GM12878 (cell line): ENCODE measurements at regions not wholly inside any gene's neighbourhood (a gene's known extent, or its start where the extent isn't known, plus 50 kb on each side); places are given as distances from the start of the nearest gene placed in this dataset.

ENCODE experiments used
- CBX5 ChIP-seq: sonication (generic); IDR thresholded peaks from 2 replicates; pipeline ENCODE4 v1.6.1; 2016; ENCODE audit warnings: low read depth, moderate library complexity, mild to moderate bottlenecking, inconsistent platforms
- DPF2 ChIP-seq: fragments of 450-650 bp; IDR thresholded peaks from 2 replicates; pipeline ENCODE4 v1.6.1; 2017; ENCODE audit warnings: mild to moderate bottlenecking
- ESRRA ChIP-seq: IDR thresholded peaks from 2 replicates; pipeline ENCODE4 v1.6.1; 2012; ENCODE audit warnings: mild to moderate bottlenecking, low read length, improper control_type of control experiment
- EZH2 ChIP-seq: IDR thresholded peaks from 2 replicates; pipeline ENCODE4 v1.6.1; 2012; ENCODE audit warnings: low read depth, mild to moderate bottlenecking, control low read depth, inconsistent platforms, low read length, borderline replicate concordance; ENCODE audit not compliant: control insufficient read depth
- IKZF2 ChIP-seq, 2 experiments: fragments of 450-650 bp; IDR thresholded peaks; 2 replicates each; pipeline ENCODE4 v1.6.1; 2017; ENCODE audit warnings: mild to moderate bottlenecking in 2 of 2, moderate library complexity in 2 of 2
- JUND ChIP-seq: IDR thresholded peaks from 2 replicates; pipeline ENCODE4 v1.6.1; 2012; ENCODE audit warnings: low read depth, mild to moderate bottlenecking, low read length, improper control_type of control experiment, moderate library complexity
- MEF2B ChIP-seq: fragments of 450-650 bp; IDR thresholded peaks from 2 replicates; pipeline ENCODE4 v1.6.1; 2018; ENCODE audit warnings: mild to moderate bottlenecking, moderate library complexity; ENCODE audit not compliant: partially characterized antibody, poor library complexity, severe bottlenecking
- MYB ChIP-seq: fragments of 150-350 bp; IDR thresholded peaks from 2 replicates; pipeline ENCODE4 v1.6.1; 2014; ENCODE audit warnings: mild to moderate bottlenecking, low read depth, low read length, borderline replicate concordance
- MYC ChIP-seq: IDR thresholded peaks from 2 replicates; pipeline ENCODE4 v1.6.1; 2011; ENCODE audit warnings: mild to moderate bottlenecking, low read length, moderate library complexity, inconsistent platforms; ENCODE audit not compliant: insufficient read depth, insufficient replicate concordance, insufficient read length, severe bottlenecking
- NR2C1 ChIP-seq: fragments of 450-650 bp; IDR thresholded peaks from 2 replicates; pipeline ENCODE4 v1.6.1; 2017; ENCODE audit warnings: antibody characterized with exemption, mild to moderate bottlenecking, moderate library complexity
- PAX8 ChIP-seq: fragments of 450-650 bp; IDR thresholded peaks from 2 replicates; pipeline ENCODE4 v1.6.1; 2017; ENCODE audit warnings: mild to moderate bottlenecking, moderate library complexity
- SP1 ChIP-seq: IDR thresholded peaks from one replicate; pipeline ENCODE4 v1.6.1; 2011; ENCODE audit warnings: low read depth, low read length
- SPI1 ChIP-seq: IDR thresholded peaks from 2 replicates; pipeline ENCODE4 v1.6.1; 2011; ENCODE audit warnings: low read depth, mild to moderate bottlenecking, low read length, moderate library complexity, borderline replicate concordance; ENCODE audit not compliant: insufficient read depth
- SUPT20H ChIP-seq: IDR thresholded peaks from 2 replicates; pipeline ENCODE4 v1.6.1; 2011; ENCODE audit warnings: low read depth, mild to moderate bottlenecking, low read length, moderate library complexity, borderline replicate concordance; ENCODE audit not compliant: control insufficient read depth
- TCF12 ChIP-seq: IDR thresholded peaks from 2 replicates; pipeline ENCODE4 v1.6.1; 2011; ENCODE audit warnings: low read depth, mild to moderate bottlenecking, low read length
- TCF3 ChIP-seq: IDR thresholded peaks from 2 replicates; pipeline ENCODE4 v1.6.1; 2012; ENCODE audit warnings: low read depth, mild to moderate bottlenecking, low read length, borderline replicate concordance; ENCODE audit not compliant: insufficient read depth
- ZNF622 ChIP-seq: fragments of 450-650 bp; IDR thresholded peaks from 2 replicates; pipeline ENCODE4 v1.6.1; 2017; ENCODE audit warnings: mild to moderate bottlenecking, inconsistent platforms
- TF ChIP-seq, protein P1 (sequence below): IDR thresholded peaks from 2 replicates; pipeline ENCODE4 v1.6.1; 2011; ENCODE audit warnings: low read depth, mild to moderate bottlenecking, low read length, moderate library complexity, borderline replicate concordance; ENCODE audit errors: extremely low read depth
- TF ChIP-seq, protein P2 (sequence below): IDR thresholded peaks from 2 replicates; pipeline ENCODE4 v1.6.1; 2011; ENCODE audit warnings: low read depth, low read length, improper control_type of control experiment, borderline replicate concordance
- TF ChIP-seq, protein P3 (sequence below): fragments of 450-650 bp; IDR thresholded peaks from 2 replicates; pipeline ENCODE4 v1.6.1; 2017; ENCODE audit warnings: mild to moderate bottlenecking, moderate library complexity
- TF ChIP-seq, protein P4 (sequence below), 3 experiments: IDR thresholded peaks in 2 of 3; conservative IDR thresholded peaks in 1 of 3; 2 replicates each; pipeline ENCODE4 v1.5.1; 2011; ENCODE audit warnings: low read depth in 3 of 3, low read length in 3 of 3, mild to moderate bottlenecking in 3 of 3, control low read depth in 2 of 3, moderate library complexity in 2 of 3, inconsistent platforms in 1 of 3, mixed read lengths in 1 of 3; ENCODE audit not compliant: control insufficient read depth in 2 of 3, insufficient read depth in 1 of 3; ENCODE audit errors: extremely low read depth in 1 of 3
- TF ChIP-seq, protein P5 (sequence below): IDR thresholded peaks from 2 replicates; pipeline ENCODE4 v1.6.1; 2011; ENCODE audit warnings: mild to moderate bottlenecking, low read depth, low read length, moderate library complexity; ENCODE audit not compliant: insufficient replicate concordance

DNA sequence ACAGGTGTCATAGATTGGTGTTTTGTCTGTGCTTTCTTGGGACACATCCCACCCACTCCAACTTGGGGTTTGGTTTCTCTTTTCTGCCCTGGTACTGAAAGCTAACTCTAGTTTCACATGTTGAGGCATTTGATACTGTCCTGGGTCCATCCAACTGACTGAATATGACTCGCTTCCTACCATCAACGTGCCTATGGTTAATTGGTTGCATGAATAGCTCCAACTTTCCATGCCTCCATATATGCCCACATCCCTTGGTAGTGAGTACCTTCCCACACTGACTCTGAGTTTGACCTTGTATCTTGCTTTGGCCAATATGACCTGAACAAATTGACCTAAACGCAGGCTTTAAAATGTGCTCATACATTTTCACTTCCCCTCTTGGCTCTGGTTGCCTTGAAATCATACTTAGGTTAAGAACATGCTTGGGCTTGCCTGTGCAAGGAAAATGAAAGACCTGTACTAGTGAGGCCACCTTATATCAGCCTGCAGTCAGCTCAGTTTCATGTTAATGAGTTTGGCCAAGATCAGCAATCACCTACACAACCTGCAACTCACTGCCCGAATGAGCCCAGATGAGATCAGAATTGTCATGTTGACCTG lies 81.0 kb upstream of the KCNK2 start (continued):
- TF ChIP-seq, protein P1, sequence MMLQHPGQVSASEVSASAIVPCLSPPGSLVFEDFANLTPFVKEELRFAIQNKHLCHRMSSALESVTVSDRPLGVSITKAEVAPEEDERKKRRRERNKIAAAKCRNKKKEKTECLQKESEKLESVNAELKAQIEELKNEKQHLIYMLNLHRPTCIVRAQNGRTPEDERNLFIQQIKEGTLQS, result no peak
- TF ChIP-seq MYB (no peak), PAX8 (no peak), MYC (no peak), ESRRA (no peak), MEF2B (peak; percentile 24), IKZF2 (IDR thresholded peaks at IDR 0.05) (peak; percentile 86 to 90), ZNF622 (no peak), CBX5 (no peak), NR2C1 (no peak), JUND (no peak), SP1 (peak; percentile 60), TCF12 (no peak), TCF3 (no peak), DPF2 (peak; percentile 87), EZH2 (no peak), SUPT20H (no peak), SPI1 (peak; percentile 99)
- TF ChIP-seq, protein P2, sequence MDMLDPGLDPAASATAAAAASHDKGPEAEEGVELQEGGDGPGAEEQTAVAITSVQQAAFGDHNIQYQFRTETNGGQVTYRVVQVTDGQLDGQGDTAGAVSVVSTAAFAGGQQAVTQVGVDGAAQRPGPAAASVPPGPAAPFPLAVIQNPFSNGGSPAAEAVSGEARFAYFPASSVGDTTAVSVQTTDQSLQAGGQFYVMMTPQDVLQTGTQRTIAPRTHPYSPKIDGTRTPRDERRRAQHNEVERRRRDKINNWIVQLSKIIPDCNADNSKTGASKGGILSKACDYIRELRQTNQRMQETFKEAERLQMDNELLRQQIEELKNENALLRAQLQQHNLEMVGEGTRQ, result no peak
- TF ChIP-seq, protein P3, sequence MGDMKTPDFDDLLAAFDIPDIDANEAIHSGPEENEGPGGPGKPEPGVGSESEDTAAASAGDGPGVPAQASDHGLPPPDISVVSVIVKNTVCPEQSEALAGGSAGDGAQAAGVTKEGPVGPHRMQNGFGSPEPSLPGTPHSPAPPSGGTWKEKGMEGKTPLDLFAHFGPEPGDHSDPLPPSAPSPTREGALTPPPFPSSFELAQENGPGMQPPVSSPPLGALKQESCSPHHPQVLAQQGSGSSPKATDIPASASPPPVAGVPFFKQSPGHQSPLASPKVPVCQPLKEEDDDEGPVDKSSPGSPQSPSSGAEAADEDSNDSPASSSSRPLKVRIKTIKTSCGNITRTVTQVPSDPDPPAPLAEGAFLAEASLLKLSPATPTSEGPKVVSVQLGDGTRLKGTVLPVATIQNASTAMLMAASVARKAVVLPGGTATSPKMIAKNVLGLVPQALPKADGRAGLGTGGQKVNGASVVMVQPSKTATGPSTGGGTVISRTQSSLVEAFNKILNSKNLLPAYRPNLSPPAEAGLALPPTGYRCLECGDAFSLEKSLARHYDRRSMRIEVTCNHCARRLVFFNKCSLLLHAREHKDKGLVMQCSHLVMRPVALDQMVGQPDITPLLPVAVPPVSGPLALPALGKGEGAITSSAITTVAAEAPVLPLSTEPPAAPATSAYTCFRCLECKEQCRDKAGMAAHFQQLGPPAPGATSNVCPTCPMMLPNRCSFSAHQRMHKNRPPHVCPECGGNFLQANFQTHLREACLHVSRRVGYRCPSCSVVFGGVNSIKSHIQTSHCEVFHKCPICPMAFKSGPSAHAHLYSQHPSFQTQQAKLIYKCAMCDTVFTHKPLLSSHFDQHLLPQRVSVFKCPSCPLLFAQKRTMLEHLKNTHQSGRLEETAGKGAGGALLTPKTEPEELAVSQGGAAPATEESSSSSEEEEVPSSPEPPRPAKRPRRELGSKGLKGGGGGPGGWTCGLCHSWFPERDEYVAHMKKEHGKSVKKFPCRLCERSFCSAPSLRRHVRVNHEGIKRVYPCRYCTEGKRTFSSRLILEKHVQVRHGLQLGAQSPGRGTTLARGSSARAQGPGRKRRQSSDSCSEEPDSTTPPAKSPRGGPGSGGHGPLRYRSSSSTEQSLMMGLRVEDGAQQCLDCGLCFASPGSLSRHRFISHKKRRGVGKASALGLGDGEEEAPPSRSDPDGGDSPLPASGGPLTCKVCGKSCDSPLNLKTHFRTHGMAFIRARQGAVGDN, result no peak
- TF ChIP-seq, protein P4, sequence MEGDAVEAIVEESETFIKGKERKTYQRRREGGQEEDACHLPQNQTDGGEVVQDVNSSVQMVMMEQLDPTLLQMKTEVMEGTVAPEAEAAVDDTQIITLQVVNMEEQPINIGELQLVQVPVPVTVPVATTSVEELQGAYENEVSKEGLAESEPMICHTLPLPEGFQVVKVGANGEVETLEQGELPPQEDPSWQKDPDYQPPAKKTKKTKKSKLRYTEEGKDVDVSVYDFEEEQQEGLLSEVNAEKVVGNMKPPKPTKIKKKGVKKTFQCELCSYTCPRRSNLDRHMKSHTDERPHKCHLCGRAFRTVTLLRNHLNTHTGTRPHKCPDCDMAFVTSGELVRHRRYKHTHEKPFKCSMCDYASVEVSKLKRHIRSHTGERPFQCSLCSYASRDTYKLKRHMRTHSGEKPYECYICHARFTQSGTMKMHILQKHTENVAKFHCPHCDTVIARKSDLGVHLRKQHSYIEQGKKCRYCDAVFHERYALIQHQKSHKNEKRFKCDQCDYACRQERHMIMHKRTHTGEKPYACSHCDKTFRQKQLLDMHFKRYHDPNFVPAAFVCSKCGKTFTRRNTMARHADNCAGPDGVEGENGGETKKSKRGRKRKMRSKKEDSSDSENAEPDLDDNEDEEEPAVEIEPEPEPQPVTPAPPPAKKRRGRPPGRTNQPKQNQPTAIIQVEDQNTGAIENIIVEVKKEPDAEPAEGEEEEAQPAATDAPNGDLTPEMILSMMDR (IDR thresholded peaks at IDR 0.05 in 2 of 3, conservative IDR thresholded peaks at IDR 0.05 in 1 of 3; ENCODE audit: control insufficient read depth in 2 of 3, extremely low read depth in 1 of 3, insufficient read depth in 1 of 3, low read depth in 3 of 3, low read length in 3 of 3), result no peak
- TF ChIP-seq, protein P5, sequence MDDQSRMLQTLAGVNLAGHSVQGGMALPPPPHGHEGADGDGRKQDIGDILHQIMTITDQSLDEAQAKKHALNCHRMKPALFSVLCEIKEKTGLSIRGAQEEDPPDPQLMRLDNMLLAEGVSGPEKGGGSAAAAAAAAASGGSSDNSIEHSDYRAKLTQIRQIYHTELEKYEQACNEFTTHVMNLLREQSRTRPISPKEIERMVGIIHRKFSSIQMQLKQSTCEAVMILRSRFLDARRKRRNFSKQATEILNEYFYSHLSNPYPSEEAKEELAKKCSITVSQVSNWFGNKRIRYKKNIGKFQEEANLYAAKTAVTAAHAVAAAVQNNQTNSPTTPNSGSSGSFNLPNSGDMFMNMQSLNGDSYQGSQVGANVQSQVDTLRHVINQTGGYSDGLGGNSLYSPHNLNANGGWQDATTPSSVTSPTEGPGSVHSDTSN, result no peak
